K562 (cell line): ENCODE measurements at regions not wholly inside any gene's neighbourhood (a gene's known extent, or its start where the extent isn't known, plus 50 kb on each side); places are given as distances from the start of the nearest gene placed in this dataset.

Source experiments
- ATAC-seq: fragments of 200-7000 bp; cut with Tn5 transposase; 3 replicates; pipeline ENCODE4 v1.9.1; 2020; ENCODE audit warnings: moderate library complexity
- BruUV-seq: library from RNA; stranded (reverse); fragments of 400-500 nt; replicated peaks from 2 replicates; lab custom pipeline; 2021; lab: Mats Ljungman, UMichigan
- CTCF ChIA-PET: fragments of 300-600 bp; formaldehyde crosslinking; extraction: SDS; loops from one replicate; lab custom pipeline; 2021; ENCODE audit warnings: low intra/inter-chr PET ratio; lab: Yijun Ruan, JAX
- POLR2A ChIA-PET: fragments of 300-600, 350-650 bp; sonication (Branson Sonifier 250); formaldehyde crosslinking; extraction: SDS; loops from one replicate; lab custom pipeline; 2021; ENCODE audit warnings: antibody characterized with exemption, inconsistent platforms; lab: Yijun Ruan, JAX
- DNase-seq, 4 experiments: peaks; one replicate each; pipeline versions ENCODE4 v3.0.0 to v3.0.0-alpha.2; 2011 to 2018; ENCODE audit warnings: low spot score in 3 of 4, mixed read lengths in 3 of 4; ENCODE audit errors: extremely low read depth in 1 of 4
- FAIRE-seq: peaks from 2 replicates; lab custom pipeline; 2011; peaks lifted over from hg19 to GRCh38; lab: Jason Lieb, UNC
- H2AFZ ChIP-seq: 2 replicates; pipeline ENCODE4 v1.6.0; 2011; ENCODE audit warnings: low read depth, low read length, control low read depth, inconsistent platforms
- H3K27ac ChIP-seq: fragments of 200-600 bp; 3 replicates; pipeline ENCODE4 v1.8.0; 2011; ENCODE audit warnings: low read depth, mild to moderate bottlenecking, control low read depth, inconsistent platforms, low read length, moderate library complexity, mixed read lengths; ENCODE audit errors: extremely low read depth
- H3K27me3 ChIP-seq, 2 experiments: fragments of 300-600 bp in 1 of 2; 2 replicates in 1 of 2; 3 replicates in 1 of 2; pipeline versions ENCODE4 v1.6.0 to v1.8.0; 2011; ENCODE audit warnings: inconsistent platforms in 2 of 2, low read length in 2 of 2, mild to moderate bottlenecking in 1 of 2, mixed read lengths in 1 of 2, moderate library complexity in 1 of 2; ENCODE audit not compliant: control insufficient read depth in 2 of 2, insufficient read depth in 2 of 2
- H3K36me3 ChIP-seq: fragments of 300-600 bp; 3 replicates; pipeline ENCODE4 v1.8.0; 2011; ENCODE audit warnings: mild to moderate bottlenecking, low read length, inconsistent platforms; ENCODE audit not compliant: control insufficient read depth, insufficient read depth
- H3K4me1 ChIP-seq, 2 experiments: fragments of 200-600 bp in 1 of 2; replicated peaks in 1 of 2; 2 replicates in 1 of 2; 3 replicates in 1 of 2; pipeline versions ENCODE4 v1.5.1 to v1.8.0; 2011; ENCODE audit warnings: inconsistent platforms in 2 of 2, low read length in 2 of 2, mild to moderate bottlenecking in 1 of 2, mixed read lengths in 1 of 2, moderate library complexity in 1 of 2; ENCODE audit not compliant: control insufficient read depth in 2 of 2, insufficient read depth in 2 of 2
- H3K4me2 ChIP-seq: 2 replicates; pipeline ENCODE4 v1.6.1; 2011; ENCODE audit warnings: low read length, control low read depth, inconsistent platforms, mixed read lengths; ENCODE audit not compliant: insufficient read depth
- H3K4me3 ChIP-seq: fragments of 200-600 bp; sonication (generic), shearing (Covaris generic); 2 replicates; pipeline ENCODE4 v1.5.1; 2016; ENCODE audit warnings: control low read depth, inconsistent platforms
- H3K79me2 ChIP-seq: fragments of 200-600 bp; 3 replicates; pipeline ENCODE4 v1.8.0; 2011; ENCODE audit warnings: low read length, inconsistent platforms; ENCODE audit not compliant: control insufficient read depth, insufficient read depth
- H3K9ac ChIP-seq, 2 experiments: 2 replicates each; pipeline versions ENCODE4 v1.6.0 to v1.6.1; 2011; ENCODE audit warnings: low read depth in 2 of 2, low read length in 2 of 2, control low read depth in 1 of 2, inconsistent platforms in 1 of 2, mild to moderate bottlenecking in 1 of 2, mixed read lengths in 1 of 2; ENCODE audit not compliant: insufficient read depth in 1 of 2
- H3K9me1 ChIP-seq: one replicate; pipeline ENCODE4 v1.6.0; 2011; ENCODE audit warnings: inconsistent platforms, mild to moderate bottlenecking, low read length, moderate library complexity; ENCODE audit not compliant: control insufficient read depth, insufficient read depth
- H3K9me3 ChIP-seq: replicated peaks from 2 replicates; pipeline ENCODE4 v1.5.1; 2011; ENCODE audit warnings: low read depth, low read length, inconsistent platforms; ENCODE audit not compliant: control insufficient read depth, insufficient read depth
- H4K20me1 ChIP-seq: replicated peaks from 2 replicates; pipeline ENCODE4 v1.6.1; 2011; ENCODE audit warnings: low read length, inconsistent platforms, mixed read lengths; ENCODE audit not compliant: control insufficient read depth, insufficient read depth
- CLOCK ChIP-seq: fragments of 250-450 bp; sonication (Bioruptor Pico); IDR thresholded peaks from 2 replicates; pipeline ENCODE4 v1.4.0; 2020; ENCODE audit warnings: mild to moderate bottlenecking, moderate library complexity, borderline replicate concordance
- E4F1 ChIP-seq: fragments of 250-450 bp; sonication (Bioruptor Pico); IDR thresholded peaks from 2 replicates; pipeline ENCODE4 v1.5.0; 2021; ENCODE audit warnings: mild to moderate bottlenecking, borderline replicate concordance
- ESRRB ChIP-seq: fragments of 250-450 bp; sonication (Bioruptor Pico); IDR thresholded peaks from 2 replicates; pipeline ENCODE4 v1.5.0; 2020; ENCODE audit warnings: mild to moderate bottlenecking, moderate library complexity, borderline replicate concordance
- KAT2B ChIP-seq: IDR thresholded peaks from one replicate; pipeline ENCODE4 v1.6.1; 2012; ENCODE audit warnings: low read depth, mild to moderate bottlenecking, control low read depth, inconsistent platforms, low read length, moderate library complexity
- NR3C1 ChIP-seq: sonication (generic); formaldehyde crosslinking; IDR thresholded peaks from 2 replicates; pipeline ENCODE4 v1.8.1; 2022; ENCODE audit warnings: missing genetic modification reagents
- POU5F1 ChIP-seq: fragments of 150-350 bp; IDR thresholded peaks from 2 replicates; pipeline ENCODE4 v1.6.1; 2014; ENCODE audit warnings: borderline replicate concordance, low read length, low read depth, mild to moderate bottlenecking; ENCODE audit not compliant: partially characterized antibody
- RBM25 ChIP-seq: fragments of 200-400 bp; formaldehyde crosslinking; IDR thresholded peaks from 2 replicates; pipeline ENCODE4 v1.6.1; 2018; ENCODE audit warnings: low read length, low read depth, moderate library complexity; ENCODE audit not compliant: severe bottlenecking
- SMAD4 ChIP-seq: fragments of 250-450 bp; sonication (Bioruptor Pico); conservative IDR thresholded peaks from 2 replicates; pipeline ENCODE4 v1.8.0; 2021; ENCODE audit warnings: inconsistent platforms, mild to moderate bottlenecking, moderate library complexity
- ZBED1 ChIP-seq: IDR thresholded peaks from 2 replicates; pipeline ENCODE4 v1.6.1; 2014
- ZBTB8A ChIP-seq: fragments of 450-650 bp; IDR thresholded peaks from 2 replicates; pipeline ENCODE4 v1.6.1; 2018; ENCODE audit warnings: mild to moderate bottlenecking, moderate library complexity; ENCODE audit not compliant: partially characterized antibody
- ZNF583 ChIP-seq: fragments of 250-450 bp; sonication (Bioruptor Pico); IDR thresholded peaks from 2 replicates; pipeline ENCODE4 v1.4.0; 2020
- WGBS: fragments of 100-300 bp; shearing (Covaris generic); methylation state at CpG from one replicate; pipeline ENCODE4 v1.1.6; 2016; ENCODE audit warnings: low coverage, mixed read lengths; ENCODE audit not compliant: insufficient coverage; ENCODE audit errors: missing lambda C conversion rate; 5-methylcytosine and 5-hydroxymethylcytosine counted together
- in situ Hi-C: fragments of 300-500 bp; cut with MboI; formaldehyde crosslinking; loops from 4 replicates; pipeline ENCODE4 v1.15.0; 2018; ENCODE audit warnings: inconsistent platforms, mixed read lengths
- intact Hi-C: fragments of 100-400 bp; cut with micrococcal nuclease; formaldehyde crosslinking; loops from 2 replicates; pipeline ENCODE4 v1.14.2; 2022
- TF ChIP-seq, protein P1 (sequence below), 3 experiments: fragments of 200-800 bp in 1 of 3; sonication (Bioruptor generic) in 1 of 3; sonication (generic) in 1 of 3; formaldehyde crosslinking in 1 of 3; IDR thresholded peaks; 2 replicates each; pipeline versions ENCODE4 v1.6.1 to v1.8.0; 2016 to 2022; ENCODE audit warnings: mild to moderate bottlenecking in 2 of 3, missing compliant biosample characterization in 2 of 3, missing genetic modification characterization in 2 of 3, missing genetic modification reagents in 1 of 3
- TF ChIP-seq, protein P2 (sequence below): fragments of 250-450 bp; sonication (Bioruptor Pico); IDR thresholded peaks from 2 replicates; pipeline ENCODE4 v1.4.0; 2020; ENCODE audit warnings: mild to moderate bottlenecking, moderate library complexity

DNA sequence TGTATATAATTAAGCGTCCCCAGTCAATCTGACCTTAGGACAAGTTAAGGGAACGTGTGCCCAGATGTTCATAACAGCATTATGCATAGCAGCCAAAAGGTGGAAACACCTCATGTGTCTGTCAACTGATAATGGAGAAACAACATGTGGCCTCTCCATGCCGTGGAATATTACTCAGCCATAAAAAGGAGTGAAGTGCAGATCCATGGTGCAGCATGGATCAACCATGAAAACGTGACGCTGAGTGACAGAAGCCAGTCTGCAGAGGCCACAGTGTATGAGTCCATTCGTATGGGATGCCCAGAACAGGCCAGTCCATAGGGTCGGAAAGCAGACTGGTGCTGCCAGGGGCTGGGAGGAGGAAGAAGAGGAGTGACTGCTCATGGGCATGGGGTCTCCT lies 161.0 kb upstream of the CIBAR2 start:
- BruUV-seq = no TSS peak
- intact Hi-C loops = no loop called here
- Histone ChIP-seq H3K79me2 (peaks cover 5% of the 10 kb centered on the region; the same call in 1 of the 3 replicates), H3K36me3 (no peaks in the 10 kb centered on the region), H3K27ac (no peak overlapping the region), H3K4me2 (no peak overlapping the region), H3K9me1 (no peaks in the 10 kb centered on the region), H4K20me1 (peaks cover 45% of the 10 kb centered on the region), H3K4me3 (no peak overlapping the region), H3K27me3 (no peaks in the 10 kb centered on the region), H3K4me1 (peaks cover 10 to 48% of the 10 kb centered on the region in 2 experiments), H3K9me3 (no peaks in the 10 kb centered on the region), H3K9ac (no peak overlapping the region), H2AFZ (no peak overlapping the region)
- ChIA-PET POLR2A (no interaction called here), CTCF (no interaction called here)
- no peak for ATAC-seq
- 70% methylated on average over 7 of the region's 7 CpGs for WGBS
- no peak for DNase-seq
- peak; percentile 61 for FAIRE-seq
- in situ Hi-C loops = no loop called here
- TF ChIP-seq ESRRB (CRISPR knock-in tag) = no peak
- TF ChIP-seq, protein P1, sequence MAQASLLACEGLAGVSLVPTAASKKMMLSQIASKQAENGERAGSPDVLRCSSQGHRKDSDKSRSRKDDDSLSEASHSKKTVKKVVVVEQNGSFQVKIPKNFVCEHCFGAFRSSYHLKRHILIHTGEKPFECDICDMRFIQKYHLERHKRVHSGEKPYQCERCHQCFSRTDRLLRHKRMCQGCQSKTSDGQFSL (CRISPR knock-in tag; IDR thresholded peaks at IDR 0.05) = no peak
- TF ChIP-seq, protein P1 (tag; IDR thresholded peaks at IDR 0.05) = no peak
- TF ChIP-seq SMAD4 (CRISPR knock-in tag) = no peak
- TF ChIP-seq CLOCK = no peak
- no peak for TF ChIP-seq POU5F1
- no peak for TF ChIP-seq ZBTB8A
- TF ChIP-seq ZBED1 = no peak
- TF ChIP-seq E4F1 (CRISPR knock-in tag) = no peak
- TF ChIP-seq, protein P2, sequence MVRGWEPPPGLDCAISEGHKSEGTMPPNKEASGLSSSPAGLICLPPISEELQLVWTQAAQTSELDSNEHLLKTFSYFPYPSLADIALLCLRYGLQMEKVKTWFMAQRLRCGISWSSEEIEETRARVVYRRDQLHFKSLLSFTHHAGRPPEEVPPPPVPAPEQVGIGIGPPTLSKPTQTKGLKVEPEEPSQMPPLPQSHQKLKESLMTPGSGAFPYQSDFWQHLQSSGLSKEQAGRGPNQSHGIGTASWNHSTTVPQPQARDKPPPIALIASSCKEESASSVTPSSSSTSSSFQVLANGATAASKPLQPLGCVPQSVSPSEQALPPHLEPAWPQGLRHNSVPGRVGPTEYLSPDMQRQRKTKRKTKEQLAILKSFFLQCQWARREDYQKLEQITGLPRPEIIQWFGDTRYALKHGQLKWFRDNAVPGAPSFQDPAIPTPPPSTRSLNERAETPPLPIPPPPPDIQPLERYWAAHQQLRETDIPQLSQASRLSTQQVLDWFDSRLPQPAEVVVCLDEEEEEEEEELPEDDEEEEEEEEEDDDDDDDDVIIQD = no peak
- no peak for TF ChIP-seq KAT2B
- peak; percentile 4 for TF ChIP-seq RBM25
- TF ChIP-seq NR3C1 = no peak
- TF ChIP-seq ZNF583 (CRISPR knock-in tag) = no peak
